Fibroblast of mammary gland (primary cell): ENCODE measurements at regions not wholly inside any gene's neighbourhood (a gene's known extent, or its start where the extent isn't known, plus 50 kb on each side); places are given as distances from the start of the nearest gene placed in this dataset.
"Not testable (repeated sequence)": the region's sequence is repeated elsewhere in the genome, so short reads cannot be mapped to it uniquely, and the experiment has no call there.

Experiments used
- DNase-seq: peaks from one replicate; pipeline ENCODE4 v3.0.0-alpha.2; 2010; ENCODE audit warnings: low read depth
- H3K4me3 ChIP-seq: 2 replicates; pipeline ENCODE4 v1.5.1; 2011; ENCODE audit warnings: low read depth, mild to moderate bottlenecking, low read length, moderate library complexity; ENCODE audit not compliant: control insufficient read depth
- CTCF ChIP-seq: conservative IDR thresholded peaks from 2 replicates; pipeline ENCODE4 v1.5.1; 2011; ENCODE audit warnings: low read depth, low read length, inconsistent platforms; ENCODE audit not compliant: control insufficient read depth, insufficient read depth

- peak; percentile 50 for DNase-seq
- H3K4me3 ChIP-seq = no peak overlapping the region
Measured at GRCh38 chr9:715743-716400, 125.6 kb upstream of the DMRT1 start.

GRCh38 chr9:717722-718121 is 123.8 kb upstream of the DMRT1 start:
- no peak overlapping the region for H3K4me3 ChIP-seq
- TF ChIP-seq CTCF = no peak
- no peak for DNase-seq

More at GRCh38 chr9:715743-716400, 125.6 kb upstream of the DMRT1 start:
- TF ChIP-seq CTCF = no peak

- no peak for DNase-seq
- TF ChIP-seq CTCF = no peak
- no peak overlapping the region for H3K4me3 ChIP-seq
Measured at GRCh38 chr9:720239-720881, 121.1 kb upstream of the DMRT1 start.

GRCh38 chr9:722388-722980 is 119.0 kb upstream of the DMRT1 start:
- H3K4me3 ChIP-seq = no peak overlapping the region
- DNase-seq = no peak
- TF ChIP-seq CTCF = no peak

GRCh38 chr9:724461-724860 is 117.0 kb upstream of the DMRT1 start:
- not testable (repeated sequence) for DNase-seq, H3K4me3 ChIP-seq

GRCh38 chr9:726005-726404 is 115.5 kb upstream of the DMRT1 start:
- DNase-seq = no peak
- H3K4me3 ChIP-seq = no peak overlapping the region
- no peak for TF ChIP-seq CTCF

GRCh38 chr9:727767-728166 is 113.7 kb upstream of the DMRT1 start:
- no peak for DNase-seq
- no peak for TF ChIP-seq CTCF
- no peak overlapping the region for H3K4me3 ChIP-seq
